CD4-positive, alpha-beta T cell treated with Interleukin-1 beta for 1 hour (primary cell): ENCODE measurements at regions not wholly inside any gene's neighbourhood (a gene's known extent, or its start where the extent isn't known, plus 50 kb on each side); places are given as distances from the start of the nearest gene placed in this dataset.
A peak's percentile ranks its signal among the peaks of the same experiment; 100 is the strongest.

Source experiments
- DNase-seq, 2 donors: peaks; one replicate each; pipeline ENCODE4 v3.0.0-alpha.2; 2020 to 2022

DNA sequence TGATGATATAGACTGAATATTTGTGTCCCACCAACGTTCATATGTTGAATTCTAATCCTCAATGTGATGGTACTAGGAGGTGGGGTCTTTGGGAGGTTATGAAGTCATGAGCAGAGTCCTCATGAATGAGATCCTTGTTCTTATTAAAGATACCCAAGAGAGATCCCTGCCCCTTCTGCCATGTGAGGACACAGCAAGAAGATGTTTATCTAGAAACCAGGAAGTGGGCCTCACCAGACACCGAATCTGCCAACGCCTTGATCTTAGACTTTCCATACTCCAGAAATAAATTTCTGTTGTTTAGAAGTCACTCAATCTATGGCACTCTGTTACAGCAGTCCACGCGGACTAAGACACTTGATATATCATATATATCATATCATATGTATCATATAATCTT, 67.7 kb upstream of the GCM1 start:
- peak in 1 of 2 donors; percentile 27 for DNase-seq

DNA sequence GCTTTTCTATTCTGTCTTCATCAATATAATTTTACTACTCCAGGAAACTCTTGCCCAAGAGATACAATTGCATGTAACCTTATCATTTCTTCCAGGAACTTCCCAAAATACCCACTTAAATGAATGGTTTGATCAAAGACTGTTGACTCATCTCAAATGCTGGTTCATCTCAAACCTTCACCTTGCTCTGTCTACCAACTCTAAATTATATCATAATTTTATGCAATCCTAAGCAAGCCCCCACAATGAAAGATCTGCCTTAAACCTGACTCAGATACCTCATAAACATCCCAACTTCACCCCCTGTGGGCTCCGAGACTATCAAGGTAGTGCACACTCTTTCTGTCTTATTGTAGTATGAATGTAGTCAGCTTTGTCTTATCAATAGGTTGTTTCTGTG, 65.5 kb upstream of the GCM1 start:
- DNase-seq = no peak

DNA sequence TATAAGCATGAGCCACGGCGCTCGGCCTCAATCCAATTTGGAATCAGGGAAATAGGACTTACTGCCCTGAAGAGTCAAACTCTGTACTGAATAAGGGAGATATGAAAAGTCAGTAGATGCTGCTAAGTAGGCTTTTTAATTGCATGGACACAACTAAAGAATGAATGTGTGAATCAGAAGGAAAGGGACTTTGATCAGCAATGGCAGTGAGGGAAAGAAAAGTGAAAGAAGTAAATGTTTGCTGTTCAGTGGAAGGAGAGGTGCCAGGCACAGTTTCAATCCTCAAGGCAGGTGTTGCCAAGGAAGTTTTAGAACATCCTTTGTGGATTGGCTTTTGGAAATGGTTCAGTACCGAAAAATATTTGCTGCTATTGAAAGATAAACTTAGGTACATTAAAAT, 62.2 kb upstream of the GCM1 start:
- no peak for DNase-seq

DNA sequence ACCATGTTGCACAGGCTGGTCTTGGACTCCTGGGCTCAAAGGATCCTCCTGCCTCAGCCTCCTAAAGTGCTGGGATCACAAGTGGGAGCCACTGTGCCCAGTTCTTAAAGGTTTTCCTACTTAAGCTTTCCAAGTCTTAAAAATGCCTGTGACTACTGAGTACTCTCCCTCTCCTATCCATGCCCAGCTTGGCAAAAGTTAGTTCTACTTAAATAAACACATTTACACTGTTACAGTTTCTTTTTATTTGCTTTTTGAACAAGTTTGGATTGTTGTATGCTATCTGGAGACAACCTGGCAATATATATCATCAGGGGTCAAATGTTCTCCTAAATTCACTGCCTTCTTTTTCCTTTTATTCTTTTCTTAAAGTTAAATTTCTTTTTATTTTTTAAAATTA, 61.0 kb upstream of the GCM1 start:
- no peak for DNase-seq

DNA sequence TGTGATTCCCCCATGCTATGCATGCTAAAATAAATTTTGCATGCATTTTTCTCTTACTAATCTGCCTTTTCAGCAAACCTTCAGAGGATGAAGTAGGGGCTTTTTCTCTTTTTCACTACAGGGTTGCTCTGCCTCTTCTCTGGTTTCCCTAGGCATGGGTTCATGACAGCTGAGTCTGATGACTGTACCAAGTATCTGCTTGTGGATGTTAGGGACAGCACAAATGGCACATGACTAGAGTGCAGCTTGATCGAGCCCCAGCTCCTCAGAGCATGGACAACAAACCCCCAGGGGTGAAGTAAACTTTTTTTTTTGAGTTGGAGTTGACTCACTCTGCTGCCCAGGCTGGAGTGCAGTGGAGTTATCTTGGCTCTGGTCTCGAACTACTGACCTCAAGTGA, 57.1 kb upstream of the GCM1 start:
- DNase-seq = no peak

DNA sequence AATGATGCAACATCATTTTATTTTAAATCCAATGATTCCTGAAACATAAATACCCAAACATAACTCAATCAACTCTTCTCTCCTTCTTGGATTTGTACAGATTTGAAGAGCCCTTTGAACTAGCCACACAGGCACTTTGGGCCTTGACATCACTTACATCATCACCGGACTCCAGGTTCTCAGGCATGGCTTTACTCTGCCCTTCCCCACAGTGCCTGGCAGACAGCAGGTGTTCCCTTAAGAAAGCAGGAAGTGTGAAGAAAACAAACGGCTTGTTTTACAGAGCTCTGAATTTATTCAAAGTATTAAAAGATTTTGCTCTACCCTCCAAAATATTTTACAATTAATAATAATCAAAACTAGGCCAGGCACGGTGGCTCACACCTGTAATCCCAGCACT, 54.8 kb upstream of the GCM1 start:
- no peak for DNase-seq

DNA sequence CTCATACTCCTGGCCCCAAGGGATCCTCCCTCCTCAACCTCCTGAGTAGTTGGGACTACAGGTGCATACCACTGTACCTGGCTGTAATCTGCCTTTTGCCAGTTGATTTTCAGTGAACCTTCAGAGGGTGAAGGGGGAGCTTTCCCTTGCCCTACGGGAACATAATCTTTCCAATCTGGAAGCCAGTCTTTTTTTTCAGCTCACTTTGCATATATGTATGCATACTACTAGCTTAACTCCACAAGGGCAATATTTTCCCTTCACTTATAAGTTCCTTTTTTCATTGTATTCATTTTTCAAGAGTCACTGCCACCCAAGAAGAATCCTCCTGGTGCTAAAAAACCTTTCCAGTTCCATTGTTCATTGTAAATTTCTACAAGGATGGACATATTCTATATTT, 53.4 kb upstream of the GCM1 start:
- no peak for DNase-seq

DNA sequence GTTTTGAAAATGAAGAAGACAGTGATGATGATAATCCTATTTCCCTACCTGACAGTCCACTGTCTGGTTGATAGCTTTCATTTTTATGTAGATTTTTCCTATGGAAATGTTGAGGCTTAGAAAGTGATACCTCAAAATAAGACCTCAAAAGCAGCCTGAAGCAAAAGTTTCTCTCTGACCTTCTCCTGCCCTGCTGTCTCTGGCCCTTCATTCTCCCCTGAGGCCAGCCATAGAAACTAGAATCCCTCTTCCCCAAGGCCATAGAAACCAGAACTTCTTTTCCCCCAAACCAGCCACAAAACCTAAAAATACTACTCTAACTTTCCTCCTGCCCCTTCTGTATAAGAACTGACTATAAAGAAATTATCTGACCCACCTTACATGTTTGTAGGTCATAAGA, 52.6 kb upstream of the GCM1 start:
- DNase-seq = no peak

DNA sequence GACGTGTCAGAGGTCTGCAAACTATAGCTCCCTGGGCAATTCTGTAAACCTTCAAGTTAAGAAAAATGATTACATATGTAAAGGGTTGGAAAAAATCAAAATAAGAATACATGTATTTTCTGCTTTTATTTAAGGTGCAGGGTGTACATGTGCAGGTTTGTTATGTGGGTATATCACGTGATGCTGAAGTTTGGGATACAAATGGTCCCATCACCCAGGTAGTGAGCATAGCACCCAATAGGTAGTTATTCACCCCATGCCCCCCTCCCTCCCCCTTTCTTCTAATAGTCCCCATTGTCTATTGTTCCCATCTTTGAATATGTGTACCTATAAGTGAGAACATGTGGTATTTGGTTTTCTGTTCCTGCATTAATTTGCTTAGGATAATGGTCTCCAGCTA, 51.1 kb upstream of the GCM1 start:
- no peak for DNase-seq

DNA sequence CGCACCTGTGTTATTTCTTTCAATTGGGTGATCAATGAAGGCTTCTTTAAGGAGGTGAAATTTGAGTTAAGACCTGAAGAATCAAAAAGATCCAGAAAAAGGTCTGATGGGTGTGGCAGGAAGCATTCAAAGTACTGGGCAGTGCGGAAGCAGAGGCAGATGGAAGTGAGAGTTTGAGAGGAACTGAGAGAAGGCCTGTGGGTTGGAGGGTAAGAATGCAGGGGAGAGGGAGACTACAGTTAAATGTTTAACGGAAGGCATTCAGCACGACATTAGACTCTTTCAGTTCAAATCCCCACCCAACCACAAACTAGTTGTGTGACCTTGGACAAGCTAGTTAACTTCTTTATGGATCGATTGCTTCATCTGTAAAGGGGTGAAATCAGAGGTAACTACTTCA, 50.5 kb upstream of the GCM1 start:
- peak in 1 of 2 donors; percentile 51 for DNase-seq
